ENCODE measurements at regions not wholly inside any gene's neighbourhood (a gene's known extent, or its start where the extent isn't known, plus 50 kb on each side); places are given as distances from the start of the nearest gene placed in this dataset.

DNA sequence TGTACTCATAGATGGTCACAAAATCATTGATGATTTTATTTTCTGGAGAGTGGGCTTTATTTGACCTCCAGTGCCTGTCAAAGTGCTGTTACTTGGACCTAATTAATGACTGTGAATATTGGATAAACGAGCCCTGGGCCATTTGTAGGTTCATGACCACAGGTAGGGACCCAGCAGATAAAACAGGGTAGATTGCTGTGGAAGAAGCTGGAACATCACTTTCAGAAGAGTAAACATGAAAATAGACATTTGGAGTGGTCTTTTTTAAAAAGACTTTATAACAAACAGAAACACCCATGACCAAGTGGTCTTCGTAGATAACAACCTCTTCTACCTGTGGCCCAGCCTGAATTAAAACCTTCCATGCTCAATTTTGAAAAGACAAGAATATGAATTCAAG, 472.8 kb upstream of the MKI67 start:
- TF ChIP-seq POLR2A (IDR thresholded peaks at IDR 0.05) = no peak
- TF ChIP-seq, protein P1, sequence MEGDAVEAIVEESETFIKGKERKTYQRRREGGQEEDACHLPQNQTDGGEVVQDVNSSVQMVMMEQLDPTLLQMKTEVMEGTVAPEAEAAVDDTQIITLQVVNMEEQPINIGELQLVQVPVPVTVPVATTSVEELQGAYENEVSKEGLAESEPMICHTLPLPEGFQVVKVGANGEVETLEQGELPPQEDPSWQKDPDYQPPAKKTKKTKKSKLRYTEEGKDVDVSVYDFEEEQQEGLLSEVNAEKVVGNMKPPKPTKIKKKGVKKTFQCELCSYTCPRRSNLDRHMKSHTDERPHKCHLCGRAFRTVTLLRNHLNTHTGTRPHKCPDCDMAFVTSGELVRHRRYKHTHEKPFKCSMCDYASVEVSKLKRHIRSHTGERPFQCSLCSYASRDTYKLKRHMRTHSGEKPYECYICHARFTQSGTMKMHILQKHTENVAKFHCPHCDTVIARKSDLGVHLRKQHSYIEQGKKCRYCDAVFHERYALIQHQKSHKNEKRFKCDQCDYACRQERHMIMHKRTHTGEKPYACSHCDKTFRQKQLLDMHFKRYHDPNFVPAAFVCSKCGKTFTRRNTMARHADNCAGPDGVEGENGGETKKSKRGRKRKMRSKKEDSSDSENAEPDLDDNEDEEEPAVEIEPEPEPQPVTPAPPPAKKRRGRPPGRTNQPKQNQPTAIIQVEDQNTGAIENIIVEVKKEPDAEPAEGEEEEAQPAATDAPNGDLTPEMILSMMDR (IDR thresholded peaks at IDR 0.05) = no peak
